HCT116 (cell line): ENCODE measurements at regions not wholly inside any gene's neighbourhood (a gene's known extent, or its start where the extent isn't known, plus 50 kb on each side); places are given as distances from the start of the nearest gene placed in this dataset.

ENCODE experiments used
- EZH2 ChIP-seq: fragments of 200-600 bp; sonication (generic); IDR thresholded peaks from 2 replicates; pipeline ENCODE4 v1.6.1; 2017; ENCODE audit warnings: antibody characterized with exemption, mixed run types
- EZH2phosphoT487 ChIP-seq: fragments of 200-600 bp; IDR thresholded peaks from 2 replicates; pipeline ENCODE4 v1.6.1; 2018; ENCODE audit warnings: antibody characterized with exemption, borderline replicate concordance
- JUND ChIP-seq: IDR thresholded peaks from 2 replicates; pipeline ENCODE4 v1.6.1; 2012
- MAX ChIP-seq: IDR thresholded peaks from 2 replicates; pipeline ENCODE4 v1.6.1; 2012
- POLR2A ChIP-seq: IDR thresholded peaks from 2 replicates; pipeline ENCODE4 v1.7.0; 2011; ENCODE audit warnings: borderline replicate concordance; ENCODE audit not compliant: insufficient read depth, insufficient read length; ENCODE audit errors: extremely low read depth
- POLR2AphosphoS5 ChIP-seq: IDR thresholded peaks from 2 replicates; pipeline ENCODE4 v1.6.1; 2011; ENCODE audit warnings: mild to moderate bottlenecking, low read depth, low read length, moderate library complexity
- RAD21 ChIP-seq: IDR thresholded peaks from 2 replicates; pipeline ENCODE4 v1.6.1; 2012; ENCODE audit warnings: low read depth, mild to moderate bottlenecking
- REST ChIP-seq: IDR thresholded peaks from 2 replicates; pipeline ENCODE4 v1.6.1; 2012; ENCODE audit warnings: low read depth
- SP1 ChIP-seq: IDR thresholded peaks from 2 replicates; pipeline ENCODE4 v1.6.1; 2012; ENCODE audit warnings: low read depth
- TF ChIP-seq, protein P1 (sequence below), 3 experiments: fragments of 200-600 bp in 1 of 3; sonication (generic) in 1 of 3; IDR thresholded peaks in 2 of 3; conservative IDR thresholded peaks in 1 of 3; 2 replicates each; pipeline ENCODE4 v1.5.1; 2012 to 2017; ENCODE audit warnings: low read depth in 2 of 3, low read length in 2 of 3, antibody characterized with exemption in 1 of 3, borderline replicate concordance in 1 of 3, control low read depth in 1 of 3, mild to moderate bottlenecking in 1 of 3, mixed read lengths in 1 of 3, mixed run types in 1 of 3, moderate library complexity in 1 of 3; ENCODE audit not compliant: insufficient read depth in 1 of 3

DNA sequence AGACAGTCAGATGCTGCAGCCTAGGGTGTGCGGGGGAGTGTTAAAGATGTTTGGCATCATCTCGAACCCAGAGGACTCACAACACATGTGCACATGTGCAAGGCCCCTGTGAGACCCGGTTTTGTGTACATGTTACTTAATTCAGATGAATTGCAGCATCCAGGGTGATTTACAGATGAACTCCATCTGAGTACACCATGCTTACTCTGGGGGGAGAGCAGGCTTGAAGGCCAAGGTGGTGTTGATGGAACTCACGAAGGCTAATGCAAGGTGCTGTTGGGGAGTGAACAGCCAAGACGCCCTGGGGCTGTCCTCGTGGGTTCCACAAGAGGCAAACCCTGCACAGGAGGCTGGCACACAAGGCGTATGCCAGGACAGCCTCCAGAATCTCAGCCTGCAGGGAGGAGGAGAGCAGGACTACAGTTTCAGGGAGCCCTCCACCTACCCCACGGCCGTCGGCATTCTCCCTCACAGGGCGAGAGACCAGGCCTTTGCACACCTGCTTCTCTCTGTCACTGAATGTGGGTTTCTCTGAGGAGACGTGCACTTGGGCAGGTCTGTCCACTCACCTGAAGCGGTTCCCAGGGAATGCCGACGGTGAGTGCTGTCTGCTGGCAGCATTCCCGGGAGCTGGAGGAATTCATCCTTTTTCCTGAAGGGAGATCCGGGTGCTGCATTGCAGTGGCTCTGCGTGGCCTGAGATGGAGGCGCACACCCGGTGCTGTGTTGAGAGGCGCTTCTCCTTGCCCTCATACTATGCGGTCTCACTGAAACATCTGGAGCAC is 178.5 kb upstream of the RNF32 start:
- TF ChIP-seq, protein P1, sequence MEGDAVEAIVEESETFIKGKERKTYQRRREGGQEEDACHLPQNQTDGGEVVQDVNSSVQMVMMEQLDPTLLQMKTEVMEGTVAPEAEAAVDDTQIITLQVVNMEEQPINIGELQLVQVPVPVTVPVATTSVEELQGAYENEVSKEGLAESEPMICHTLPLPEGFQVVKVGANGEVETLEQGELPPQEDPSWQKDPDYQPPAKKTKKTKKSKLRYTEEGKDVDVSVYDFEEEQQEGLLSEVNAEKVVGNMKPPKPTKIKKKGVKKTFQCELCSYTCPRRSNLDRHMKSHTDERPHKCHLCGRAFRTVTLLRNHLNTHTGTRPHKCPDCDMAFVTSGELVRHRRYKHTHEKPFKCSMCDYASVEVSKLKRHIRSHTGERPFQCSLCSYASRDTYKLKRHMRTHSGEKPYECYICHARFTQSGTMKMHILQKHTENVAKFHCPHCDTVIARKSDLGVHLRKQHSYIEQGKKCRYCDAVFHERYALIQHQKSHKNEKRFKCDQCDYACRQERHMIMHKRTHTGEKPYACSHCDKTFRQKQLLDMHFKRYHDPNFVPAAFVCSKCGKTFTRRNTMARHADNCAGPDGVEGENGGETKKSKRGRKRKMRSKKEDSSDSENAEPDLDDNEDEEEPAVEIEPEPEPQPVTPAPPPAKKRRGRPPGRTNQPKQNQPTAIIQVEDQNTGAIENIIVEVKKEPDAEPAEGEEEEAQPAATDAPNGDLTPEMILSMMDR (IDR thresholded peaks at IDR 0.05 in 2 of 3, conservative IDR thresholded peaks at IDR 0.05 in 1 of 3; ENCODE audit: borderline replicate concordance in 1 of 3, insufficient read depth in 1 of 3, low read depth in 2 of 3, low read length in 2 of 3) = no peak
- no peak for TF ChIP-seq POLR2A
- no peak for TF ChIP-seq RAD21
- no peak for TF ChIP-seq REST
- TF ChIP-seq POLR2AphosphoS5 = no peak
- no peak for TF ChIP-seq SP1
- TF ChIP-seq EZH2phosphoT487 = no peak
- TF ChIP-seq MAX = no peak
- no peak for TF ChIP-seq EZH2
- TF ChIP-seq JUND = no peak
